ENCODE measurements at regions not wholly inside any gene's neighbourhood (a gene's known extent, or its start where the extent isn't known, plus 50 kb on each side); places are given as distances from the start of the nearest gene placed in this dataset.
"Not testable (repeated sequence)": the region's sequence is repeated elsewhere in the genome, so short reads cannot be mapped to it uniquely, and the experiment has no call there.

DNA sequence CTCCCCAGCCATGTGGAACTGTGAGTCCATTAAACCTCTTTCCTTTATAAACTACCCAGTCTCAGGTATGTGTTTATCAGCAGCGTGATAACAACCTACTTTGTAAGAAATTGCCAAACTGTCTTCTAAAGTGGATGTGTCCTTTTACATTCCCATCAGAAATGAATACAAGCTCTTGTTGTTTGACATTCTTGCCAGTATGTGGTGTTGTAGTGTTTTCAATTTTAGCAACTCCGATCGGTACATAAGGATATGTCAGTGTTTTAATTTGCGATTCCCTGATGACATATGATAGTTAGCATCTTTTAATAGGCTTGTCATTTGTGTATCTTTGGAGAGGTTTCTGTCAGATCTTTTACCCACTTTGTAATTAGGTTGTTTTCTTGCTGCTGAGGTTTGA, 1156.3 kb upstream of the CRIM1 start:
- H3K27ac ChIP-seq (ENCODE audit: low read depth, low read length, severe bottlenecking) = no peak overlapping the region

DNA sequence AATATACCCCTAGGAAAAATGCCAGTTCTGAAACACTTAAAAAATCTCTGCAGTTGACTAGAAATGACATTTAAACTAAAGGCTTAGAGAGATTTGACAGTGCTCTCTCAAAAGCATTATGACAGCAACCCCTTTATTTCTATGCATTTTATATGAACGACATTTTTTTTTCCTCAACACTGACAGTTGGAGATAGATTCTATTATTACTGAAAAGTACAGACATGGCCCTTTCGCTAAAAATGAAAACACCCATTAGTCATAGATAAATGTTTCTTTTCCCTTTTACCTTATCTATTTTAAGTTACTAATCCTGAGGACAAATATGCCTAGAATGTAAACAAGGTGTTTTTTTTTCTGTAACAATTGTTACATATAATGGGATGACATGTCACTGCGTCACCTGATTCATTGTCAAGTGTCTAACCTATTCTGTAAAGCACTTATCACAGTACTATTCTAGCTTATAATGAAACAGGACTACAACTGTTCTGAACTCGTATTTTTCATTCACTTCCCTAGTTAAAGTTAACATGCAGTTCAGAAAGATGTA, 1169.6 kb upstream of the CRIM1 start:
- no CpG with 5 or more reads among the region's 4 CpGs for WGBS, 2 experiments (ENCODE audit: insufficient coverage in 2 of 2)
- Histone ChIP-seq H3K9me3 (ENCODE audit: control insufficient read depth, low read length) (no peaks in the 10 kb centered on the region), H3K36me3 (ENCODE audit: control insufficient read depth, insufficient read depth, low read length) (no peaks in the 10 kb centered on the region), H3K4me3 (ENCODE audit: extremely low read depth, insufficient read depth, low read length, poor library complexity, severe bottlenecking) (no peak overlapping the region), H3K4me1 (ENCODE audit: control insufficient read depth, insufficient read depth, low read length, poor library complexity, severe bottlenecking) (no peaks in the 10 kb centered on the region), H3K27ac (ENCODE audit: low read depth, low read length, severe bottlenecking) (no peak overlapping the region)

More for the DNA sequence above, 1156.3 kb upstream of the CRIM1 start:
- H3K36me3 ChIP-seq (ENCODE audit: control insufficient read depth, insufficient read depth, low read length) = no peaks in the 10 kb centered on the region
- H3K4me3 ChIP-seq (ENCODE audit: extremely low read depth, insufficient read depth, low read length, poor library complexity, severe bottlenecking) = no peak overlapping the region
- 78 to 95% methylated on average over 3 of the region's 4 CpGs for WGBS, 2 experiments (ENCODE audit: insufficient coverage in 2 of 2)
- H3K4me1 ChIP-seq (ENCODE audit: control insufficient read depth, insufficient read depth, low read length, poor library complexity, severe bottlenecking) = no peaks in the 10 kb centered on the region
- H3K9me3 ChIP-seq (ENCODE audit: control insufficient read depth, low read length) = no peaks in the 10 kb centered on the region

DNA sequence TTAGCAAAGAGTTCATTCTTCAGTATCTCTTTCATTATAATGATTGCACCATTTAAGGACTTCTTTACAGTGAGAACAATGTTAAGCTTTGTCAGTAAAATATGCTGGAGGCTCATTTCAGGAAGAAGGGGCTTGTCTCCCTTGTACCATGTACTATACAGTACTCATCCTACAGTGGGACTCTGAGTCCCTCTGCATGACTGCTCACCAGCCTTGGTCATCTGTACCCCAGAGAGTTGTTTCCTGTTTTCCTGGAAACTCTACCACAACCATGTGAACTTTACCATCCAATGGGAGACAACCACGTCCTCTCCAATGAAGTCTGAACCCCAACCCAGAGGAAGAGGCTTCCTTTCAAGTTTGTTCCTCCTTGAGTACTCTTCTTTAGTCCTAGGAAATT, 1171.1 kb upstream of the CRIM1 start:
- Histone ChIP-seq H3K27ac (ENCODE audit: low read depth, low read length, severe bottlenecking) (no peak overlapping the region), H3K4me3 (ENCODE audit: extremely low read depth, insufficient read depth, low read length, poor library complexity, severe bottlenecking) (no peak overlapping the region), H3K36me3 (ENCODE audit: control insufficient read depth, insufficient read depth, low read length) (no peaks in the 10 kb centered on the region), H3K4me1 (ENCODE audit: control insufficient read depth, insufficient read depth, low read length, poor library complexity, severe bottlenecking) (no peaks in the 10 kb centered on the region), H3K9me3 (ENCODE audit: control insufficient read depth, low read length) (no peaks in the 10 kb centered on the region)
- no CpG with 5 or more reads among the region's 1 CpG for WGBS, 2 experiments (ENCODE audit: insufficient coverage in 2 of 2)

DNA sequence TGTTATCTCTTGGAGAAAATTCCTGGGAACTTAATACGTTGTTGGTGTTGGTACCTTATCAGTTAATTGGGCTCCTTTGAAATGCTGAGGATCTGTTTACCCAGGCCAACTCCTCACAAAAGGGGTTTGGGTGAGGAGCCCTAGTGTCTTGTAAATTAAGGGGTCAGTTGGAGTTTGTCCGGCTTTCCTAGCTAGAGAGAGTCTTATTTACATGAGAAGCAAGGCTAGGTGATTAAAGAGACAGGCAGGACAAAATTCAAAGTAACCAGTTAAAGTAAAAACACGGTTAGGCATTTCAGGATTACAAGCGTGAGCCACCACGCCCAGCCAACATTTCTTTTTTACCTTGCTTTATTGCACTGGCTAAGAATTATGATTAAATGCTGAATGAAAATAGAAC, 1178.9 kb upstream of the CRIM1 start:
- WGBS, 2 experiments (ENCODE audit: insufficient coverage in 2 of 2) = 17 to 30% methylated on average over 2 to 3 of the region's 5 CpGs
- not testable (repeated sequence) for H3K4me3 ChIP-seq (ENCODE audit: extremely low read depth, insufficient read depth, low read length, poor library complexity, severe bottlenecking); H3K9me3 ChIP-seq (ENCODE audit: control insufficient read depth, low read length); H3K27ac ChIP-seq (ENCODE audit: low read depth, low read length, severe bottlenecking); H3K36me3 ChIP-seq (ENCODE audit: control insufficient read depth, insufficient read depth, low read length); H3K4me1 ChIP-seq (ENCODE audit: control insufficient read depth, insufficient read depth, low read length, poor library complexity, severe bottlenecking)

DNA sequence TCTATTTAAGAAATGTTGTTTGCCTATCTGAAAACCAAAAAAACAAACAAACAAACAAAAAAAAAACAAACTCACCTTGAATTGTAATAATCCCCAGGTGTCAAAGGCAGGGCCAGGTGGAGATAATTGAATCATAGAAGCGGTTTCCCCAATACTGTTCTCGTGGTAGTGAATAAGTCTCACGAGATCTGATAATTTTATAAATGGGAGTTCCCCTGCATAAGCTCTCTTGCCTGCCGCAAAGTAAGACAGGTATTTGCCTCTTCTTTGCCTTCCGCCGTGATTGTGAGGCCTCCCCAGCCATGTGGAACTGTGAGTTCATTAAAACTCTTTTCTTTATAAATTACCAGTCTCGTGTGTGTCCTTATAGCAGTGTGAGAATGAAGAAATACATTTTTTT, 1180.7 kb upstream of the CRIM1 start:
- no peak overlapping the region for H3K27ac ChIP-seq (ENCODE audit: low read depth, low read length, severe bottlenecking)
- WGBS, 2 experiments (ENCODE audit: insufficient coverage in 2 of 2) = 90 to 95% methylated on average over 3 of the region's 7 CpGs

DNA sequence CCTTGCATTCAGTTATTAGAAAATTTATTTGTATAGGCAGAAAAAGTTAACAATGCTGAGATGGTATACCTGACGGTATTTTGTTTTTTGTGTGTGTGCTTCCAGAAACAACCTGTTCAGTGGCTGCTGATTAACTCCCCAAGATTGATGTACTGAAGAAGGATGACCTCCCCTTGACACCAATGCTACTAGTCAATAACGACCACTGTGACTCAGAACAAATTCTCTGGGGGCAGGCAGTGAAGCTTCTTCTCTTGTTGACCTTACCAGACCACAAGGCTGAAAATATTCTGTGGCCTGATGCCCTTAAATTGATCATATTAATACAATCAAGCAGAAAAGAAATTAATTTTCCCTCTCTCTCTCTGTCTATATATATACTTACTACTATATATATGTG, 1182.9 kb upstream of the CRIM1 start:
- Histone ChIP-seq H3K36me3 (ENCODE audit: control insufficient read depth, insufficient read depth, low read length) (no peaks in the 10 kb centered on the region), H3K4me3 (ENCODE audit: extremely low read depth, insufficient read depth, low read length, poor library complexity, severe bottlenecking) (no peak overlapping the region), H3K27ac (ENCODE audit: low read depth, low read length, severe bottlenecking) (no peak overlapping the region), H3K9me3 (ENCODE audit: control insufficient read depth, low read length) (no peaks in the 10 kb centered on the region), H3K4me1 (ENCODE audit: control insufficient read depth, insufficient read depth, low read length, poor library complexity, severe bottlenecking) (no peaks in the 10 kb centered on the region)
- 83% methylated on average over 2 of the region's 2 CpGs; no CpG with 5 or more reads in 1 of the 2 experiments for WGBS, 2 experiments (ENCODE audit: insufficient coverage in 2 of 2)

More for the DNA sequence above, 1180.7 kb upstream of the CRIM1 start:
- Histone ChIP-seq H3K36me3 (ENCODE audit: control insufficient read depth, insufficient read depth, low read length) (no peaks in the 10 kb centered on the region), H3K4me1 (ENCODE audit: control insufficient read depth, insufficient read depth, low read length, poor library complexity, severe bottlenecking) (no peaks in the 10 kb centered on the region), H3K9me3 (ENCODE audit: control insufficient read depth, low read length) (no peaks in the 10 kb centered on the region), H3K4me3 (ENCODE audit: extremely low read depth, insufficient read depth, low read length, poor library complexity, severe bottlenecking) (no peak overlapping the region)

- Histone ChIP-seq H3K36me3 (ENCODE audit: control insufficient read depth, insufficient read depth, low read length) (no peaks in the 10 kb centered on the region), H3K4me1 (ENCODE audit: control insufficient read depth, insufficient read depth, low read length, poor library complexity, severe bottlenecking) (no peaks in the 10 kb centered on the region), H3K4me3 (ENCODE audit: extremely low read depth, insufficient read depth, low read length, poor library complexity, severe bottlenecking) (no peak overlapping the region), H3K27ac (ENCODE audit: low read depth, low read length, severe bottlenecking) (no peak overlapping the region), H3K9me3 (ENCODE audit: control insufficient read depth, low read length) (no peaks in the 10 kb centered on the region)
These were observed 1187.2 kb upstream of the CRIM1 start for GRCh38 chr2:35168351-35168750.

- no peak overlapping the region for H3K4me3 ChIP-seq (ENCODE audit: extremely low read depth, insufficient read depth, low read length, poor library complexity, severe bottlenecking)
- no peak overlapping the region for H3K27ac ChIP-seq (ENCODE audit: low read depth, low read length, severe bottlenecking)
- no peaks in the 10 kb centered on the region for H3K36me3 ChIP-seq (ENCODE audit: control insufficient read depth, insufficient read depth, low read length)
- H3K9me3 ChIP-seq (ENCODE audit: control insufficient read depth, low read length) = no peaks in the 10 kb centered on the region
- no peaks in the 10 kb centered on the region for H3K4me1 ChIP-seq (ENCODE audit: control insufficient read depth, insufficient read depth, low read length, poor library complexity, severe bottlenecking)
- WGBS, 2 experiments (ENCODE audit: insufficient coverage in 2 of 2) = no CpG with 5 or more reads among the region's 2 CpGs
These were observed 1191.6 kb upstream of the CRIM1 start for GRCh38 chr2:35163948-35164347.

DNA sequence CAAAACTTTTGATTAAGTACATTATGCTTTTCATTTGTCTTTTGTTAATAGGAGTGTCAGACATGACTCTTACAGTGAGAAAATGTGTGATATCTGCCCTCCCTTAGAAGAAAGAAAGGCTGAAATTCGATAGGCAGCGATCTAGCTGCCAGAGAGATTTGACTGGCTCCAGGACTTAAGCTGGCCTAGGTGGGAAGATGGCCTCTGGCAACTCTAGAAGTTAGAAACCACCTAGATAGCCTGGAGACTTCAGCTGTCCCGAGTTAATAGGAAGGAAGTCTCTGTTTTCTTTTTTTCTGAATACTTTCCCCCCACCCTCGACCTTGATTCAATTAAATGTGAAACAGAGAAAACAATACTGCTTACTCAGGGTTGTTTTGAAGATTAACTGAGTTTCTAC, 1194.7 kb upstream of the CRIM1 start:
- Histone ChIP-seq H3K36me3 (ENCODE audit: control insufficient read depth, insufficient read depth, low read length) (no peaks in the 10 kb centered on the region), H3K4me1 (ENCODE audit: control insufficient read depth, insufficient read depth, low read length, poor library complexity, severe bottlenecking) (no peaks in the 10 kb centered on the region), H3K4me3 (ENCODE audit: extremely low read depth, insufficient read depth, low read length, poor library complexity, severe bottlenecking) (no peak overlapping the region), H3K27ac (ENCODE audit: low read depth, low read length, severe bottlenecking) (no peak overlapping the region), H3K9me3 (ENCODE audit: control insufficient read depth, low read length) (no peaks in the 10 kb centered on the region)
- 79 to 85% methylated on average over 2 of the region's 4 CpGs for WGBS, 2 experiments (ENCODE audit: insufficient coverage in 2 of 2)

GRCh38 chr2:35125871-35126270, 1229.7 kb upstream of the CRIM1 start:
- H3K4me3 ChIP-seq (ENCODE audit: extremely low read depth, insufficient read depth, low read length, poor library complexity, severe bottlenecking) = no peak overlapping the region
- H3K36me3 ChIP-seq (ENCODE audit: control insufficient read depth, insufficient read depth, low read length) = no peaks in the 10 kb centered on the region
- no peaks in the 10 kb centered on the region for H3K9me3 ChIP-seq (ENCODE audit: control insufficient read depth, low read length)
- no peaks in the 10 kb centered on the region for H3K4me1 ChIP-seq (ENCODE audit: control insufficient read depth, insufficient read depth, low read length, poor library complexity, severe bottlenecking)
- WGBS, 2 experiments (ENCODE audit: insufficient coverage in 2 of 2) = 88% methylated on average over 1 of the region's 1 CpG; no CpG with 5 or more reads in 1 of the 2 experiments
- no peak overlapping the region for H3K27ac ChIP-seq (ENCODE audit: low read depth, low read length, severe bottlenecking)

- Histone ChIP-seq H3K4me1 (ENCODE audit: control insufficient read depth, insufficient read depth, low read length, poor library complexity, severe bottlenecking) (no peaks in the 10 kb centered on the region), H3K4me3 (ENCODE audit: extremely low read depth, insufficient read depth, low read length, poor library complexity, severe bottlenecking) (no peak overlapping the region), H3K27ac (ENCODE audit: low read depth, low read length, severe bottlenecking) (no peak overlapping the region), H3K9me3 (ENCODE audit: control insufficient read depth, low read length) (no peaks in the 10 kb centered on the region), H3K36me3 (ENCODE audit: control insufficient read depth, insufficient read depth, low read length) (no peaks in the 10 kb centered on the region)
- 88 to 100% methylated on average over 1 to 3 of the region's 4 CpGs for WGBS, 2 experiments (ENCODE audit: insufficient coverage in 2 of 2)
These were observed 1230.3 kb upstream of the CRIM1 start for GRCh38 chr2:35125278-35125677.
